GM06990 (cell line): ENCODE measurements at regions not wholly inside any gene's neighbourhood (a gene's known extent, or its start where the extent isn't known, plus 50 kb on each side); places are given as distances from the start of the nearest gene placed in this dataset.

ENCODE experiments used
- DNase-seq: peaks from one replicate; pipeline ENCODE4 v3.0.0-alpha.2; 2011; ENCODE audit not compliant: insufficient read length; ENCODE audit errors: extremely low read depth
- H3K27me3 ChIP-seq: replicated peaks from 2 replicates; pipeline ENCODE4 v1.6.0; 2011; ENCODE audit warnings: low read length; ENCODE audit not compliant: control insufficient read depth, insufficient read depth
- H3K36me3 ChIP-seq: 2 replicates; pipeline ENCODE4 v1.5.1; 2011; ENCODE audit warnings: low read length; ENCODE audit not compliant: control insufficient read depth, insufficient read depth
- H3K4me3 ChIP-seq: replicated peaks from 2 replicates; pipeline ENCODE4 v1.5.1; 2011; ENCODE audit warnings: low read depth, mild to moderate bottlenecking, control low read depth, low read length
- CTCF ChIP-seq: IDR thresholded peaks from 2 replicates; pipeline ENCODE4 v1.5.1; 2011; ENCODE audit warnings: low read length, control low read depth, mild to moderate bottlenecking, inconsistent platforms; ENCODE audit not compliant: insufficient read depth, poor library complexity, severe bottlenecking

GRCh38 chr2:58666323-58666970, 425.3 kb upstream of the FANCL start:
- TF ChIP-seq CTCF, result no peak
- Histone ChIP-seq H3K4me3 (no peak overlapping the region), H3K27me3 (no peaks in the 10 kb centered on the region), H3K36me3 (no peaks in the 10 kb centered on the region)
- DNase-seq, result no peak

GRCh38 chr2:58665154-58665553, 424.0 kb upstream of the FANCL start:
- Histone ChIP-seq H3K4me3 (no peak overlapping the region), H3K27me3 (no peaks in the 10 kb centered on the region), H3K36me3 (no peaks in the 10 kb centered on the region)
- DNase-seq, result no peak
- TF ChIP-seq CTCF, result no peak

GRCh38 chr2:58664523-58665151, 423.5 kb upstream of the FANCL start:
- TF ChIP-seq CTCF, result no peak
- no peak for DNase-seq
- Histone ChIP-seq H3K27me3 (no peaks in the 10 kb centered on the region), H3K4me3 (no peak overlapping the region), H3K36me3 (no peaks in the 10 kb centered on the region)

- Histone ChIP-seq H3K4me3 (no peak overlapping the region), H3K36me3 (no peaks in the 10 kb centered on the region), H3K27me3 (no peaks in the 10 kb centered on the region; the same call in 1 of the 2 replicates)
- TF ChIP-seq CTCF, result no peak
- DNase-seq, result no peak
Measured at GRCh38 chr2:58660046-58660445, 418.9 kb upstream of the FANCL start.

GRCh38 chr2:58655152-58655551, 414.0 kb upstream of the FANCL start:
- Histone ChIP-seq H3K4me3 (no peak overlapping the region), H3K27me3 (no peaks in the 10 kb centered on the region; the same call in 1 of the 2 replicates), H3K36me3 (no peaks in the 10 kb centered on the region)
- DNase-seq, result no peak
- TF ChIP-seq CTCF, result no peak
